ENCODE measurements at regions not wholly inside any gene's neighbourhood (a gene's known extent, or its start where the extent isn't known, plus 50 kb on each side); places are given as distances from the start of the nearest gene placed in this dataset.

- Mint-ChIP-seq H3K9me3 (peaks cover 2% of the 10 kb centered on the region), H3K4me3 (no peak overlapping the region), H3K36me3 (ENCODE audit: low read depth) (no peaks in the 10 kb centered on the region), H3K27ac (no peak overlapping the region), H3K4me1 (no peaks in the 10 kb centered on the region), H3K27me3 (no peaks in the 10 kb centered on the region)
- ChIA-PET CTCF (no interaction called here), POLR2A (no interaction called here)
- no peak for DNase-seq
Measured at GRCh38 chr7:84624527-84624926, 429.9 kb upstream of the SEMA3A start.

DNA sequence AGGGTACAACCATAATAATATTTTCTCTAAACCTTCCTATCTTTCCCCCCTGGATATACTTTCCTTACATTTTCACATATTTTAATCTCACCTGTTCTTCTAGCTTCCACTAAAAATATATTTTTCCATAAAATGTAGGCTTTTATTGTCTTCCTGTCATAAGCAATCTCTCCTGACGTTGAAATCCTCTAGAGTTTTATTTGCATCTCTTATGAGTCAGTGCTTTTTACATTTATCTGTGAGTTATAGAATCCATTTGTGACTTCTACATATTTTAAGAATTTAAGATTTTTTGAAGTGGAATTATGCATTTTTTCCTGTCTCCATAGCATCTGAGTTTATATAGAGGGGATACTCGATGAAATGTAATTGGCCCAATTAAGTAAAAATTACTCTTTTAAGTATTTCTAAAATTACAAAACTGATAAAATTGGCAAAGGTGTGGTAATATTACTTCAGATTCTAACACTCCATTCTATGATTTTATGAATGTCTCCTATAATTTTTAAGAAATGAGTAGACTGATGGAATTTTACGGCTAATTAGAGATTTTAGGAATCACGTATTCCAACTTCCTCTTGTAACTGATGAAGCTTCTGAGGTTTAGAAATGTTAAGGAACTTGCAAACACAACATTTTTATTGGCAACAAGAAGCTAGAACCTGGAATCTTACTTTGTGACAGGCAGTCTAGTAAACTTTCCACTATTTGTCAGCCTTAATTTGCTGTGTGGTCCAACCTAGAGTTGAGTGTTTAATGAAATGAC is 422.9 kb upstream of the SEMA3A start:
- ChIA-PET POLR2A (no interaction called here), CTCF (no interaction called here)
- H3K36me3 Mint-ChIP-seq (ENCODE audit: low read depth) = no peaks in the 10 kb centered on the region
- no peak for DNase-seq
- peaks cover 2% of the 10 kb centered on the region for H3K9me3 Mint-ChIP-seq
- H3K4me3 Mint-ChIP-seq = no peak overlapping the region
- no peak overlapping the region for H3K27ac Mint-ChIP-seq
- H3K27me3 Mint-ChIP-seq = no peaks in the 10 kb centered on the region
- no peaks in the 10 kb centered on the region for H3K4me1 Mint-ChIP-seq

- no peak for DNase-seq
- Mint-ChIP-seq H3K27ac (no peak overlapping the region), H3K4me3 (no peak overlapping the region), H3K9me3 (no peaks in the 10 kb centered on the region), H3K4me1 (no peaks in the 10 kb centered on the region), H3K36me3 (ENCODE audit: low read depth) (no peaks in the 10 kb centered on the region), H3K27me3 (no peaks in the 10 kb centered on the region)
- ChIA-PET POLR2A (no interaction called here), CTCF (no interaction called here)
Measured at GRCh38 chr7:84614821-84615501, 420.4 kb upstream of the SEMA3A start.

DNA sequence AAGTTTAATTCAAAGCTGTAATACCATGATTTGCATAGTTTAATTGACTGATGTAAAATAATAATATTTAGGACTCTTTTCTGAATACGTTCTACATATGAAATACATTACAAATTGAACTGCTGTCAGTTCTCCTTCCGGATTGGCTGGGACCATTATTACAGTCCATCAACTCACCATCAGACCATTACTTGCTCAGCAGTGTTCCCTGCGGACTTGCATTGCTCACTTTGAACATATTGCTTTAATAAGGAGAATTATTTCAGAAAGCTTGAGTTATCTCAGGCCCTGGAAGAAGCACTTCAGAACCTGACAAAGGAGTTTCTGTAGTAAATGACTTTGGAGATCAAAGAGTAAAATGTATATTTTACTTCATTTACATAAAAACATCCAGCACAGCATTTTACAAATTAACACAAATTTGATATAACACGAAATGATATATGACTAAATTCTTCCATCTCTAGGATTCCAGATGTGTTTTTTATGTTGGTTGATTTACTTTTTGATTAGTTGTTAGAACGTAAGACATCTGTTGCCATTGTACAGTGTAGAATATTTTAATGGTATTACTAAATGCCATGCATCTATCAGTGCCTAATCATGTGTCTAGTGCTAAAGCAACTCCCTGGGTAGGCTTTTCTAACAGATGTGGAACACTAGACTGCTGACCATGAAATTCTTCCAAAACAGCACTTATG is 418.5 kb upstream of the SEMA3A start:
- no peaks in the 10 kb centered on the region for H3K9me3 Mint-ChIP-seq
- POLR2A ChIA-PET = no interaction called here
- CTCF ChIA-PET = no interaction called here
- no peak overlapping the region for H3K4me3 Mint-ChIP-seq
- H3K27me3 Mint-ChIP-seq = no peaks in the 10 kb centered on the region
- no peaks in the 10 kb centered on the region for H3K36me3 Mint-ChIP-seq (ENCODE audit: low read depth)
- no peaks in the 10 kb centered on the region for H3K4me1 Mint-ChIP-seq
- H3K27ac Mint-ChIP-seq = no peak overlapping the region
- no peak for DNase-seq

DNA sequence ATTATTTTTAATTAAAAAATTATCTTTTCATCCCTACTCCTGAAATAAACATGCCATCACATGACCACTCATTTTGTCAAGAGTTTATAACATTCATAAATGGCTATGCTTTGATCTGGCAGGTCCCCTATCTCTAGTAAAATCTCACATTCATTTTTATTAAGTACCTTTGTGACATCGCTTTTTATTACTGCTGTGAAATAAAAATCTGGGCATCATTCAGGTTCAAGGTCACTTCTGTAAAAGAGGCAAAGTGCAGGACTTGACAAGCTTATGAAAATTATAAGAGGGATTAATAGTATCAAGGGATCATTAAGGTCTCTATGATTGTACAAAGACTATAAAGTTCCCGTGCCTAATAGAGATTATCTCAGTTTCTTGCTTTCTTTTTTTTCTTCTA is 416.8 kb upstream of the SEMA3A start:
- H3K4me1 Mint-ChIP-seq = no peaks in the 10 kb centered on the region
- DNase-seq = no peak
- no peaks in the 10 kb centered on the region for H3K9me3 Mint-ChIP-seq
- no peak overlapping the region for H3K27ac Mint-ChIP-seq
- POLR2A ChIA-PET = no interaction called here
- no peak overlapping the region for H3K4me3 Mint-ChIP-seq
- H3K27me3 Mint-ChIP-seq = no peaks in the 10 kb centered on the region
- H3K36me3 Mint-ChIP-seq (ENCODE audit: low read depth) = no peaks in the 10 kb centered on the region
- CTCF ChIA-PET = interaction anchor here (0.6 kb wide), 1 partner anchor 581 kb away, joined by 3 read pairs; no protein-coding TSS in a partner anchor

- ChIA-PET POLR2A (no interaction called here), CTCF (no interaction called here)
- Mint-ChIP-seq H3K27ac (no peak overlapping the region), H3K9me3 (no peaks in the 10 kb centered on the region), H3K27me3 (no peaks in the 10 kb centered on the region), H3K4me1 (no peaks in the 10 kb centered on the region), H3K36me3 (ENCODE audit: low read depth) (no peaks in the 10 kb centered on the region), H3K4me3 (no peak overlapping the region)
- no peak for DNase-seq
Measured at GRCh38 chr7:84610390-84610789, 415.8 kb upstream of the SEMA3A start.

DNA sequence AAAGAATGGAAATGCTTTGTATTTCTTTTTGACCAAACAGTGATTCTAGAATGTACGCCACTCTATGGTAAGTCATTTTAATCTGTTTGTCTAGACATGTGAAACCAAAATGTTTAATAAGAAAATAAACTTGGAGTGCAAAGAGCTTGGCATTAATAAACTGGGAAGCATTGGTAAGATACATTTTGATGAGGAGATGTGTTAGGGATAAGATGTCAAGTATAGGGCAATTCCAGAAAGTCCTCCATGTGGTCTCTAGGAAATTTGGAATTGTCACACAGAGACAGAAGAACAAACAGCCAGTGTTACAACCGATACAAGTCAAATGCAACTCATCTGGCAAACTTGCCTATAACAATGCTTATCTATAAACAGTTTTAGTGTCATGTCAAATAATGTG is 410.7 kb upstream of the SEMA3A start:
- POLR2A ChIA-PET = no interaction called here
- no peak overlapping the region for H3K4me3 Mint-ChIP-seq
- no peaks in the 10 kb centered on the region for H3K4me1 Mint-ChIP-seq
- H3K27ac Mint-ChIP-seq = no peak overlapping the region
- no peaks in the 10 kb centered on the region for H3K36me3 Mint-ChIP-seq (ENCODE audit: low read depth)
- H3K9me3 Mint-ChIP-seq = peaks cover 2% of the 10 kb centered on the region
- H3K27me3 Mint-ChIP-seq = no peaks in the 10 kb centered on the region
- DNase-seq = no peak
- CTCF ChIA-PET = no interaction called here

DNA sequence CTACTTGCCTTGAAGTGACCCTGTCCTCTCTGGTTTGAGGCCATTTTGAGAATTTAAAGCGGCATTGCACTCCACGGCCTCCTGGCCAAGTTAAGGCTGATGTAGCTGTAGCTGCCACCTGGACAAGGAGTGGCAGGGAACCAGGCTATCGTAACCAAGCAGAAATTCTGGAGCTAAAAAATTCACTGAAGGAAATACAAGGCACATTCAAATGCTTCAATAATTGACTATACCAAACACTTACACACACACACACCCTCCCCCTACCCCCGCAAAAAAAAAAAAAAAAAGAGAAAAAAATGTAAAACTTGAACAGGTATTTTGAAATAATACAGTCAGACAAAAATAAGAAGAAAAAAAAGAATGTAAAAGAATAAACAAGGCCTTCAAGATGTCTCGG is 409.0 kb upstream of the SEMA3A start:
- ChIA-PET CTCF (no interaction called here), POLR2A (no interaction called here)
- Mint-ChIP-seq H3K27ac (no peak overlapping the region), H3K9me3 (peaks cover 2% of the 10 kb centered on the region), H3K36me3 (ENCODE audit: low read depth) (no peaks in the 10 kb centered on the region), H3K27me3 (no peaks in the 10 kb centered on the region), H3K4me3 (no peak overlapping the region), H3K4me1 (no peaks in the 10 kb centered on the region)
- DNase-seq = no peak

- H3K4me3 Mint-ChIP-seq = no peak overlapping the region
- H3K4me1 Mint-ChIP-seq = no peaks in the 10 kb centered on the region
- no peaks in the 10 kb centered on the region for H3K27me3 Mint-ChIP-seq
- no peaks in the 10 kb centered on the region for H3K36me3 Mint-ChIP-seq (ENCODE audit: low read depth)
- H3K9me3 Mint-ChIP-seq = peaks cover 6% of the 10 kb centered on the region
- CTCF ChIA-PET = no interaction called here
- POLR2A ChIA-PET = no interaction called here
- no peak overlapping the region for H3K27ac Mint-ChIP-seq
- DNase-seq = no peak
Measured at GRCh38 chr7:84595026-84595425, 400.4 kb upstream of the SEMA3A start.

DNA sequence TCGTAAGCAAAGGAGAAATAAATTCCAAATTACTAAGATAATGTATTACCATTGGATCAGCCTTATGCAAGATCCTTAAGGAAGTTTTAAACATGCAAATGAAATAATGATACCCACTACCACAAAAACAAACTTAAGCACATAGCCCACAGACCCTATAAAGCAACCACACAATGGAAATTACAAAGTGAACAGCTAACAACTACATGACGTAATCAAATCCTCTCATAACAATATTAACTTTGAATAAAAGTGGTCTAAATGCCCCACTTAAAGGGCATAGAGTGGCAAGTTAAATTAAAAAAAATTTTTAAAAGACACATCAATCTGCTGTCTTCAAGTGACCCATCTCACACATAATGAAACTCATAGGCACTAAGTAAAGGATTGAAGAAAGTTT is 397.3 kb upstream of the SEMA3A start:
- Mint-ChIP-seq H3K9me3 (peaks cover 8% of the 10 kb centered on the region), H3K4me3 (no peak overlapping the region)

DNA sequence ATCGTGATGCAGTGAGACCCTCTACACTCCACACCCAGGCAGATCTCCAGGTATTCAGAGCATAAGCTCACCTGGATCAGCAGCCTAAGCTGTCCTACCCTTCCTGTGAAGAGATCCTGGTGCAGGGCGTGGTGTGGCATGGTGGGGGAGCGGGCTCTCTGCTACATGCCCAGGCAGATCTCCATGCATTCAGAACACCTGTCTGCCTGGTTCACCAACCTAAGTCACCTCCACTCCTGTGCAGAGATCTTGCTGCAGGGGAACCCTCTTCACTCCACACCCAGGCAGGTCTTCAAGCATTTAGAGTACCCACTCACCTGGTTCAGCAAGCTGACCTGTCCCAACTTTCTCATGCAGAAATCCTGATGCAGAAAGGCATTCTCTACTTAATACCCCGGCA is 394.4 kb upstream of the SEMA3A start:
- H3K27ac Mint-ChIP-seq = no peak overlapping the region
- peaks cover 10% of the 10 kb centered on the region for H3K9me3 Mint-ChIP-seq
- POLR2A ChIA-PET = no interaction called here
- H3K4me1 Mint-ChIP-seq = no peaks in the 10 kb centered on the region
- no peaks in the 10 kb centered on the region for H3K27me3 Mint-ChIP-seq
- no peak for DNase-seq
- CTCF ChIA-PET = no interaction called here
- no peak overlapping the region for H3K4me3 Mint-ChIP-seq
- H3K36me3 Mint-ChIP-seq (ENCODE audit: low read depth) = no peaks in the 10 kb centered on the region

More for the DNA sequence above, 397.3 kb upstream of the SEMA3A start:
- Mint-ChIP-seq H3K27me3 (no peaks in the 10 kb centered on the region), H3K36me3 (ENCODE audit: low read depth) (no peaks in the 10 kb centered on the region), H3K4me1 (no peaks in the 10 kb centered on the region), H3K27ac (no peak overlapping the region)
- POLR2A ChIA-PET = no interaction called here
- no peak for DNase-seq
- CTCF ChIA-PET = no interaction called here

GRCh38 chr7:84583331-84583730 is 388.7 kb upstream of the SEMA3A start:
- ChIA-PET POLR2A (no interaction called here), CTCF (no interaction called here)
- H3K9me3 Mint-ChIP-seq = peaks cover 4% of the 10 kb centered on the region
- H3K4me3 Mint-ChIP-seq = no peak overlapping the region
- H3K27ac Mint-ChIP-seq = no peak overlapping the region
- no peaks in the 10 kb centered on the region for H3K4me1 Mint-ChIP-seq
- DNase-seq = no peak
- no peaks in the 10 kb centered on the region for H3K27me3 Mint-ChIP-seq
- no peaks in the 10 kb centered on the region for H3K36me3 Mint-ChIP-seq (ENCODE audit: low read depth)

DNA sequence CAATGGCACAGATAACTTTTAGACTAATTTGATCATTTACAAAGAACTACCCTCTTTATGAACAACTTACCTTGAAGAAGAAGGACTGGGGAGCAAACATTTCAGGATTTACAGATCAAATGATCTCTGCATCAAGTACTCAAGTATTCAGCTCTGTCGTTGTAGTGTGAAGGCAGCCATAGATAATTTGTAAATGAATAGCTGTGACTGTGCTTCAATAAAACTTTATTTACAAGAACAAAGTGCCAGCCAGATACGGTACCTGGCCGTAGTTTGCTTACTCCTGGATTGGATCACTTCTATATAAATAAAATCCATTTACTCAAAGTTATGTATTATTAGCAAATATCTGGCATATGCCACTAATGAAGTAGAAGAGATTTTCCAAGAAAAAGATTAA is 388.2 kb upstream of the SEMA3A start:
- Mint-ChIP-seq H3K4me1 (no peaks in the 10 kb centered on the region), H3K36me3 (ENCODE audit: low read depth) (no peaks in the 10 kb centered on the region), H3K4me3 (no peak overlapping the region), H3K9me3 (peaks cover 4% of the 10 kb centered on the region), H3K27me3 (no peaks in the 10 kb centered on the region), H3K27ac (no peak overlapping the region)
- POLR2A ChIA-PET = no interaction called here
- CTCF ChIA-PET = no interaction called here
- no peak for DNase-seq

GRCh38 chr7:84578825-84579224 is 384.2 kb upstream of the SEMA3A start:
- Mint-ChIP-seq H3K36me3 (ENCODE audit: low read depth) (no peaks in the 10 kb centered on the region), H3K4me3 (no peak overlapping the region), H3K9me3 (peaks cover 3% of the 10 kb centered on the region), H3K27me3 (no peaks in the 10 kb centered on the region), H3K4me1 (no peaks in the 10 kb centered on the region), H3K27ac (no peak overlapping the region)
- ChIA-PET CTCF (no interaction called here), POLR2A (no interaction called here)
- no peak for DNase-seq

Data from activated CD4-positive, alpha-beta memory T cell treated with anti-CD3 and anti-CD28 coated beads, Interleukin-2, amount 10 ng/mL, durations not matched to agents 7 days and 5 days (primary cell).